ENCODE measurements at regions not wholly inside any gene's neighbourhood (a gene's known extent, or its start where the extent isn't known, plus 50 kb on each side); places are given as distances from the start of the nearest gene placed in this dataset.

DNA sequence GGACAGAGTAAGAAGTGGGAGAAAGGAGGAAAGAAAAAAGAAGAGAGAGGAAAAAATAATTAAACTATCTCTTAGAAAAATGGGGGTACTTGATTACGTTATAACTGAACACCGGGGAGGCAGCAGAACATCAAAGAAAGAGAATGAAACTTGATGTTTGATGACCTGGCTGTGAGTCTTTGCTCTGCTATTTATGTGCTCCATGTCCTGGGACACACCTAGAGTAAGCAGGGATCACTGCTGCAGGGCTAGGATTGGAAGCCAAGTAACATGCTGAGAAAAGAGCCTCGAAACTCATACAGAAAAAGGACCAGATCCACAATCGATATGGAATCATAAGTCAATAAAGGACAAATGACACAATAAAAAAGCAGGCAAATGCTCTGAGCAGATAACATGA, 56.7 kb upstream of the COL13A1 start:
- no peak for TF ChIP-seq CTCF (conservative IDR thresholded peaks at IDR 0.05)
- Histone ChIP-seq H3K79me2 (ENCODE audit: insufficient read depth, low read length) (no peaks in the 10 kb centered on the region), H2AFZ (ENCODE audit: low read length) (no peak overlapping the region), H4K91ac (ENCODE audit: insufficient read length, low read depth, low read length) (no peak overlapping the region), H3K9me3 (ENCODE audit: control insufficient read depth, low read depth, low read length) (no peaks in the 10 kb centered on the region), H3K27ac (ENCODE audit: insufficient read length, low read depth, low read length) (no peak overlapping the region), H2BK120ac (ENCODE audit: low read depth, low read length, poor library complexity, severe bottlenecking) (no peak overlapping the region), H3K18ac (ENCODE audit: insufficient read length, low read depth, low read length) (no peak overlapping the region), H3T11ph (ENCODE audit: low read length) (no peak overlapping the region), H3K23me2 (ENCODE audit: insufficient read length, low read depth, low read length, poor library complexity, severe bottlenecking) (no peaks in the 10 kb centered on the region), H2BK15ac (ENCODE audit: low read depth, low read length) (no peak overlapping the region), H3K56ac (ENCODE audit: insufficient read length, low read depth, low read length) (no peak overlapping the region), H2BK20ac (ENCODE audit: low read depth, low read length, poor library complexity, severe bottlenecking) (no peak overlapping the region), H3K27me3 (ENCODE audit: insufficient read depth, low read length) (no peaks in the 10 kb centered on the region), H3K4me1 (ENCODE audit: insufficient read depth, low read length) (no peaks in the 10 kb centered on the region), H3K4me2 (ENCODE audit: insufficient read depth, insufficient read length, low read length) (no peak overlapping the region), H3K14ac (ENCODE audit: insufficient read depth, low read length) (no peak overlapping the region), H3K9ac (ENCODE audit: extremely low read depth, insufficient read length, low read length) (no peak overlapping the region), H3K4ac (ENCODE audit: low read depth, low read length) (no peak overlapping the region), H3K23ac (ENCODE audit: insufficient read length, low read depth, low read length) (no peak overlapping the region), H4K20me1 (ENCODE audit: control insufficient read depth, insufficient read depth, insufficient read length) (no peaks in the 10 kb centered on the region), H4K8ac (replicated peaks; ENCODE audit: insufficient read length, low read depth, low read length) (no peak overlapping the region), H2BK5ac (ENCODE audit: insufficient read length, low read length) (no peak overlapping the region), H3K79me1 (ENCODE audit: insufficient read depth, low read depth, low read length, poor library complexity, severe bottlenecking) (no peaks in the 10 kb centered on the region), H2AK5ac (ENCODE audit: insufficient read length, low read length) (no peak overlapping the region), H4K5ac (ENCODE audit: insufficient read length, low read depth, low read length) (no peak overlapping the region), H2BK12ac (ENCODE audit: insufficient read length, low read depth, low read length) (no peak overlapping the region)
- H3K4me3 Mint-ChIP-seq: no peak overlapping the region
- H3K36me3 Mint-ChIP-seq (ENCODE audit: insufficient read depth in 1 of 3, low read depth in 3 of 3): no peaks in the 10 kb centered on the region
- no CpG with 5 or more reads among the region's 4 CpGs for WGBS (ENCODE audit: extremely low coverage, insufficient read length, low lambda C conversion rate)
- peaks cover 11% of the 10 kb centered on the region for H3K27me3 Mint-ChIP-seq (ENCODE audit: low read depth)
- no peaks in the 10 kb centered on the region; a peak in 1 of 5 replicates for H3K9me3 Mint-ChIP-seq
- DNase-seq: no peak
- H3K4me1 Mint-ChIP-seq: peaks cover 2 to 11% of the 10 kb centered on the region in 2 experiments; a peak in 3 of 4 replicates
- no peak overlapping the region for H3K27ac Mint-ChIP-seq

Measured in H9 (cell line).